ENCODE measurements at regions not wholly inside any gene's neighbourhood (a gene's known extent, or its start where the extent isn't known, plus 50 kb on each side); places are given as distances from the start of the nearest gene placed in this dataset.

- no peak for TF ChIP-seq CTCF (IDR thresholded peaks at IDR 0.05; ENCODE audit: insufficient read depth, low read length)
- no peak for TF ChIP-seq SPI1 (IDR thresholded peaks at IDR 0.05; ENCODE audit: borderline replicate concordance, low read depth)
- no peak for TF ChIP-seq GABPA (IDR thresholded peaks at IDR 0.05; ENCODE audit: low read depth)
- no peak for TF ChIP-seq REST (IDR thresholded peaks at IDR 0.05; ENCODE audit: insufficient replicate concordance, low read depth)
- TF ChIP-seq POLR2AphosphoS5 (IDR thresholded peaks at IDR 0.05; ENCODE audit: low read depth) = no peak
- Histone ChIP-seq H3K27me3 (ENCODE audit: insufficient read depth, poor library complexity, severe bottlenecking) (no peaks in the 10 kb centered on the region), H3K4me3 (replicated peaks; ENCODE audit: insufficient read depth, low read length) (no peak overlapping the region), H3K27ac (replicated peaks) (no peak overlapping the region)
- no peak for DNase-seq (ENCODE audit: low read depth in 1 of 2, low spot score in 1 of 2)
These were observed 521.2 kb downstream of the STIM2 start for GRCh38 chr4:27381815-27382214.

GRCh38 chr4:27387711-27388110 is 527.1 kb downstream of the STIM2 start:
- no peaks in the 10 kb centered on the region for H3K27me3 ChIP-seq (ENCODE audit: insufficient read depth, poor library complexity, severe bottlenecking)
- DNase-seq (ENCODE audit: low read depth in 1 of 2, low spot score in 1 of 2) = no peak

GRCh38 chr4:27397886-27398285 is 537.2 kb downstream of the STIM2 start:
- H3K4me3 ChIP-seq (replicated peaks; ENCODE audit: insufficient read depth, low read length) = no peak overlapping the region
- H3K27me3 ChIP-seq (ENCODE audit: insufficient read depth, poor library complexity, severe bottlenecking) = no peaks in the 10 kb centered on the region
- H3K27ac ChIP-seq (replicated peaks) = no peak overlapping the region
- no peak for TF ChIP-seq POLR2AphosphoS5 (IDR thresholded peaks at IDR 0.05; ENCODE audit: low read depth)
- no peak for TF ChIP-seq SPI1 (IDR thresholded peaks at IDR 0.05; ENCODE audit: borderline replicate concordance, low read depth)
- no peak for TF ChIP-seq REST (IDR thresholded peaks at IDR 0.05; ENCODE audit: insufficient replicate concordance, low read depth)
- no peak for TF ChIP-seq GABPA (IDR thresholded peaks at IDR 0.05; ENCODE audit: low read depth)
- no peak for TF ChIP-seq CTCF (IDR thresholded peaks at IDR 0.05; ENCODE audit: insufficient read depth, low read length)
- no peak for DNase-seq (ENCODE audit: low read depth in 1 of 2, low spot score in 1 of 2)

More at GRCh38 chr4:27387711-27388110, 527.1 kb downstream of the STIM2 start:
- no peak for TF ChIP-seq CTCF (IDR thresholded peaks at IDR 0.05; ENCODE audit: insufficient read depth, low read length)
- Histone ChIP-seq H3K27ac (replicated peaks) (no peak overlapping the region), H3K4me3 (replicated peaks; ENCODE audit: insufficient read depth, low read length) (no peak overlapping the region)

GRCh38 chr4:27398631-27399310 is 538.1 kb downstream of the STIM2 start:
- H3K27ac ChIP-seq (replicated peaks) = no peak overlapping the region
- DNase-seq (ENCODE audit: low read depth in 1 of 2, low spot score in 1 of 2) = no peak
- H3K4me3 ChIP-seq (replicated peaks; ENCODE audit: insufficient read depth, low read length) = no peak overlapping the region
- H3K27me3 ChIP-seq (ENCODE audit: insufficient read depth, poor library complexity, severe bottlenecking) = no peaks in the 10 kb centered on the region
- TF ChIP-seq POLR2AphosphoS5 (IDR thresholded peaks at IDR 0.05; ENCODE audit: low read depth) (no peak), GABPA (IDR thresholded peaks at IDR 0.05; ENCODE audit: low read depth) (no peak), SPI1 (IDR thresholded peaks at IDR 0.05; ENCODE audit: borderline replicate concordance, low read depth) (no peak), REST (IDR thresholded peaks at IDR 0.05; ENCODE audit: insufficient replicate concordance, low read depth) (no peak), CTCF (IDR thresholded peaks at IDR 0.05; ENCODE audit: insufficient read depth, low read length) (no peak)

Data from HL-60 (cell line).